ENCODE measurements at regions not wholly inside any gene's neighbourhood (a gene's known extent, or its start where the extent isn't known, plus 50 kb on each side); places are given as distances from the start of the nearest gene placed in this dataset.
"Not testable (repeated sequence)": the region's sequence is repeated elsewhere in the genome, so short reads cannot be mapped to it uniquely, and the experiment has no call there.

- DNase-seq (ENCODE audit: low spot score) = no peak
- no peak for ATAC-seq
Observed at GRCh38 chr14:83713732-83714131, 1816.2 kb upstream of the FLRT2 start.

GRCh38 chr14:83714151-83714550 lies 1815.8 kb upstream of the FLRT2 start:
- DNase-seq (ENCODE audit: low spot score) (no peak), ATAC-seq (no peak)

GRCh38 chr14:83719435-83719834 lies 1810.5 kb upstream of the FLRT2 start:
- DNase-seq (ENCODE audit: low spot score); ATAC-seq: not testable (repeated sequence)

GRCh38 chr14:83733670-83734069 lies 1796.3 kb upstream of the FLRT2 start:
- ATAC-seq = no peak
- DNase-seq (ENCODE audit: low spot score) = no peak

- ATAC-seq (no peak), DNase-seq (ENCODE audit: low spot score) (no peak)
Observed at GRCh38 chr14:83734431-83734830, 1795.5 kb upstream of the FLRT2 start.

- ATAC-seq (no peak), DNase-seq (ENCODE audit: low spot score) (no peak)
Observed at GRCh38 chr14:83741269-83741668, 1788.7 kb upstream of the FLRT2 start.

GRCh38 chr14:83744224-83744623 lies 1785.7 kb upstream of the FLRT2 start:
- ATAC-seq (no peak), DNase-seq (ENCODE audit: low spot score) (no peak)

- ATAC-seq (no peak), DNase-seq (ENCODE audit: low spot score) (no peak)
Observed at GRCh38 chr14:83744891-83745290, 1785.1 kb upstream of the FLRT2 start.

GRCh38 chr14:83746336-83746735 lies 1783.6 kb upstream of the FLRT2 start:
- ATAC-seq = no peak
- no peak for DNase-seq (ENCODE audit: low spot score)

GRCh38 chr14:83757916-83758315 lies 1772.0 kb upstream of the FLRT2 start:
- ATAC-seq (no peak), DNase-seq (ENCODE audit: low spot score) (no peak)

- DNase-seq (ENCODE audit: low spot score) = no peak
- ATAC-seq = no peak
Observed at GRCh38 chr14:83764656-83765599, 1765.0 kb upstream of the FLRT2 start.

- no peak for DNase-seq (ENCODE audit: low spot score)
- no peak for ATAC-seq
Observed at GRCh38 chr14:83777516-83777915, 1752.4 kb upstream of the FLRT2 start.

- DNase-seq (ENCODE audit: low spot score) (no peak), ATAC-seq (no peak)
Observed at GRCh38 chr14:83779266-83779665, 1750.7 kb upstream of the FLRT2 start.

- DNase-seq (ENCODE audit: low spot score) = no peak
- no peak for ATAC-seq
Observed at GRCh38 chr14:83780321-83780720, 1749.6 kb upstream of the FLRT2 start.

- ATAC-seq = no peak
- DNase-seq (ENCODE audit: low spot score) = no peak
Observed at GRCh38 chr14:83798421-83798820, 1731.5 kb upstream of the FLRT2 start.

GRCh38 chr14:83799233-83799632 lies 1730.7 kb upstream of the FLRT2 start:
- ATAC-seq = no peak
- DNase-seq (ENCODE audit: low spot score) = no peak

- DNase-seq (ENCODE audit: low spot score) (no peak), ATAC-seq (no peak)
Observed at GRCh38 chr14:83814896-83815295, 1715.0 kb upstream of the FLRT2 start.

- ATAC-seq (no peak), DNase-seq (ENCODE audit: low spot score) (no peak)
Observed at GRCh38 chr14:83816761-83817160, 1713.2 kb upstream of the FLRT2 start.

- ATAC-seq = no peak
- DNase-seq (ENCODE audit: low spot score) = no peak
Observed at GRCh38 chr14:83825843-83826242, 1704.1 kb upstream of the FLRT2 start.

- ATAC-seq = no peak
- DNase-seq (ENCODE audit: low spot score) = no peak
Observed at GRCh38 chr14:83826838-83827237, 1703.1 kb upstream of the FLRT2 start.

- ATAC-seq (no peak), DNase-seq (ENCODE audit: low spot score) (no peak)
Observed at GRCh38 chr14:83827383-83827782, 1702.6 kb upstream of the FLRT2 start.

- ATAC-seq = no peak
- no peak for DNase-seq (ENCODE audit: low spot score)
Observed at GRCh38 chr14:83828406-83828805, 1701.5 kb upstream of the FLRT2 start.

GRCh38 chr14:83830316-83830715 lies 1699.6 kb upstream of the FLRT2 start:
- DNase-seq (ENCODE audit: low spot score) (no peak), ATAC-seq (no peak)
